NCI-H128 (cell line): ENCODE measurements at regions not wholly inside any gene's neighbourhood (a gene's known extent, or its start where the extent isn't known, plus 50 kb on each side); places are given as distances from the start of the nearest gene placed in this dataset.
"Not testable (repeated sequence)": the region's sequence is repeated elsewhere in the genome, so short reads cannot be mapped to it uniquely, and the experiment has no call there.

Experiments used
- DNase-seq: peaks from one replicate; lab custom pipeline; 2025; ENCODE audit not compliant: unreplicated experiment; lab: John Stamatoyannopoulos, UW

- no peak for DNase-seq
Measured at GRCh38 chr4:132344924-132345828, 803.9 kb upstream of the PCDH10 start.

DNA sequence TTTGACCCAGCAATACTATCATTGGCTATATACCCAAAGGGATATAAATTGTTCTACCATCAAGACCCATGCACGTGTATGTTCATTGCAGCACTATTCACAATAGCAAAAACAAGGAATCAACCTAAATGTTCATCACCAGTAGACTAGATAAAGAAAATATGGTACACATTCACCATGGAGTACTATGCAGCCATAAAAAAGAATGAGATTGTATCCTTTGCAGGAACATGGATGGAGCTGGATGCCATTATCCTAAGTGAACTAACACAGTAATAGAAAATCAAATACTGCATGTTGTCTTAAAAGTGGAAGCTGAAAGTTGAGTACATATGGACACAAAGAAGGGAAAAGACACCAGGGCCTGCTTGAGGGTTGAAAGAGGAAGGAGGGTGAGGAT is 803.1 kb upstream of the PCDH10 start:
- no peak for DNase-seq

GRCh38 chr4:132351606-132352005 is 797.5 kb upstream of the PCDH10 start:
- DNase-seq: not testable (repeated sequence)

GRCh38 chr4:132382243-132382642 is 766.9 kb upstream of the PCDH10 start:
- DNase-seq: no peak

DNA sequence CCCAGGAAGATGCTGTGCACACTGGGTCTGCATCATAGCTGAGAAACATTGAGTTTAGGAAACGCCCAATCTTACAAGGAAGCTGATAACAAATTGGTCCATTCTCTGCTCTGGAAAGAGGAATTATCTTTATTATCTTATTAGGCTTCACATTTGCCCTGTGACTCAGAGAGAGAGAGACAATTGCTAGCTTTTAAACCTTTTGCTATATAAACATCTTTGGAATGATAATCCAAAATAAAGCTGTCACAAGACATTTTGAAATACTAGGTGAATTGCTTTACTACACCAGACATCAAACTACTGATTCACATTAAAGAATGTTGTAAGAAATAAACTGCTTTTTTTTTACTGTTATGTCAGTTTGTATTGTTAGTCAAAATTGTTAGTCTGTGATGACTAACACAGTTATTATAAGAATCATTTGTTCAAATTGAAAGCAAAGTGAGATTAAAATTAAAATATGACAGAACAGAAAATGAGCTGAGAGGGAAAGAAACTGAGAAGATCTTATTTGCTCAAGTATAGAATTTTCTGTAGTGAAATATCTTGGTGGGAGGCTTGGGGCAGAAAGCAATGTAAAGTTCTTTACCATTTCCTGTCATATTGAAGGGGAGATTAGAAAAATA is 765.4 kb upstream of the PCDH10 start:
- DNase-seq: no peak

- DNase-seq: no peak
Measured at GRCh38 chr4:132384709-132385108, 764.4 kb upstream of the PCDH10 start.

DNA sequence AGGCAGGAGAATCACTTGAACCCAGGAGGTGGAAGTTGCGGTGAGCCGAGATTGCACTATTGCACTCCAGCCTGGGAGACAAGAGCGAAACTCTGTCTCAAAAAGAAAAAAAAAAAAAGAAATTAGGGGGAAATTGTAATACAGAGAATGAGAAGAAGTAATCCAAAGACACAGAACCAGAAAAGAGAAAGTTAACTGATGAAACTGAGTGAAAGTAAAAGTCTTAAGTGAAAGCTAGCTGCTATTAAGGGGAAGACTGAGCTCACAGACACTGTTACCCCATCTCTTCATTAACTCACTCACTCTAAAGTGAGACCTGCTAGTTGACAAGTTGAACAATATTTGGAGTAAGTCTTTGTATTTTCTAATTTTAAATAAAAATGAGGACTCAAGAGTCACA is 763.0 kb upstream of the PCDH10 start:
- no peak for DNase-seq

- DNase-seq: no peak
Measured at GRCh38 chr4:132387060-132387459, 762.0 kb upstream of the PCDH10 start.

GRCh38 chr4:132395561-132395960 is 753.5 kb upstream of the PCDH10 start:
- DNase-seq: no peak

DNA sequence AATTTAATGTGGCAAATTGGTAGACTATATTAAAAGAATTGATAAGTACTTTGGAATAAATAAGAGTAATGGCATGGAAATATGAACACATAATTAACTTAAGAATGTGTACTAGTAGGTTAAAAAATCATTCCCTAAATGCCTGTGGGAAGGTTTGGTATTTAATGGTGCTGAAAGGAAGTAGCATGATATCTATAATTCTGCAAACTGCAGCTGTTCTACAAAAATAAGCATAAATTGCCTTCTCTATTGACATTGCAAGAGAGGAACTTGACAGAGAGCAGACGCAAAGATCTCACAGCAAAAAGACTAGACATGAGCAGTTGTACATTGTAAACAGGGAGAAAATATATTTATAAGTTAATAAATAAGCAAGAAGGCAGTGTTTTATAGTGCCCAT is 752.5 kb upstream of the PCDH10 start:
- DNase-seq: no peak

- no peak for DNase-seq
Measured at GRCh38 chr4:132417220-132417619, 731.9 kb upstream of the PCDH10 start.

DNA sequence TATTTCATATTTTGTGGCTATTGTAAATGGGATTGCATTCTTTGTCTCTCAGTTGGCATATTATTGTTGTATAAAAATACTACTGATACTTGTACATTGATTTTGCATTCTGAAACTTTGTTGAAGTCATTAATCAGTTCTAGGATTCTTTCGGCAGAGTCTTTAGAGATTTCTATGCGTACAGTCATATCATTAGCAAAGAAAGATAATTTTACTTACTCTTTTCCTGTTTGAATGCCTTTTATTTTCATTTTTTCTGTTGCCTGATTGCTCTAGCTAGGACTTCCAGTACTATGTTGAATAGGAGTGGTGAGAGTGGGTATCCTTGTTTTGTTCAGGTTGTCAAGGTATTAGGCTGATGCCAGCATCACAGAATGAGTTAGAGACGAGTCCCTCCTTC is 722.0 kb upstream of the PCDH10 start:
- DNase-seq: no peak

DNA sequence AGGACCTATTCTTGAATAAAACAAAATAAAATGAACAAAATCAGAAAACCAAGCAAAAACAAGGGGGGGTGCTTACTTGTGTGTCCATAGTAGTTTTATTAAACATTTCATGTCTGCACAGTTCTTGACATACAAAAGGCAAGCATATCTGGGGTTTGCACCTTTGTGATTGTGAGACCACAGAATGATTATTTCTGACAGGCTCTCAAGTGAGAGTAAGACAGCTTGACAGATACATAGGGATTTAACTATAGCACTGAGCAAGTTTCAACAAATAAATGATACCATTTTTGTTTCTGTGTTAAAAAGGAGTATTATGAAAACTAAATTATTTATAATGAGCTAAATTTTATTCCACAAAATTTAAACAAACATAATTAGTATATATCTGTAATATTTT is 712.0 kb upstream of the PCDH10 start:
- no peak for DNase-seq

- DNase-seq: no peak
Measured at GRCh38 chr4:132445386-132445785, 703.7 kb upstream of the PCDH10 start.

GRCh38 chr4:132457987-132458386 is 691.1 kb upstream of the PCDH10 start:
- not testable (repeated sequence) for DNase-seq

DNA sequence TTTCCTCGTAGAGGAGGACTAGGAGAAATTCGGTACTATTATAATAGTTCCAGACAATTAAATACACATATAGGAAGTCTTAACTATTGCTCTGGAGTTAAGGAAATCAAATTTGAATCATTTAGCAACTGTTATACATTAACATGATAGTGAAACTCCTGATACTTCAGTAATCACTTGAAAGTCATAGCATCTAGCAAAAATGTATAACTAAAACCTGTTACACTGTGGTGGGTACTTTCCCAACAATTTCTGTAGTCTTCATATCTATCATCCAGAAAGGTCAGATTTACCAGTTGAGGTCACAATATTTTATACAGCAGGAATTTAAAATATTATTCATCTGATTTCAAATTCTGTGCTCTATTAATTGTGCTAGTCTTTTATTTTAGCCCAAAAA is 669.6 kb upstream of the PCDH10 start:
- no peak for DNase-seq

DNA sequence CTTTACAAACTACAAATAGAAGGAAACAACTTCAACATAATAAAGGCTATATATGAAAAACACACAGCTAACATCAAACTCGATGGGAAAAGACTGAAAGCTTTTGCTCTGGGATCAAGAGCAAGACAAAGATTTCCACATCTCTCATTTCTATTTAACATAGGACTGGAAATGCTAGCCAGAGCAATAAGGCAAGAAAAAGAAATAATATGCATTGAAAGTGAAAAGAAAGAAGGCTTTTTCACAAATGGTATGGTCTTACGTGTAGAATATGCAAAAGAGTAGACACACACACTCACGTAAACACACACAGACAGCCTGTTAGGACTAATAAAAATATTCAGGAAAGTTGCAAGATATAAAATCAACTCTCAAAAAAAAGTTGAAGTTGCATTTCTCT is 660.5 kb upstream of the PCDH10 start:
- no peak for DNase-seq

GRCh38 chr4:132493476-132493875 is 655.6 kb upstream of the PCDH10 start:
- DNase-seq: no peak

GRCh38 chr4:132495267-132495812 is 653.8 kb upstream of the PCDH10 start:
- DNase-seq: not testable (repeated sequence)

DNA sequence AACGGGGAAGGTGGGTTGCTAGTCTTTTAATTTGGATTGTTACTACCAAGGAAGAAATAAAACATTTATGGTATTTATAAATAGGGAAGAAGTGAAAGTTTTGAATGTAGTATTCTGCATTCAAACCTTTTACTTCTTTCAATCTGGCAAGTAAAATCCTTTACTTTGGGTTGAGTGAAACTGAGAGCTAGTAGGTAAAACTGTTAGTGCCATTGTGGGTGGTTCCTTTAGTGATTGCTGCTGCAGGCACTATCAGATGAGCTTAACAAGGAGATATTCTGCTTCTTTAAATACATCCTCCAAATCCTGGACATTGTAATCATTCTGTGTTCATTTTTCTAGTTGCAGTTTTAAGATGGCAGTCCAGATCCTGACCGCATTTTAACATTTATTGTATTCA is 650.9 kb upstream of the PCDH10 start:
- no peak for DNase-seq

DNA sequence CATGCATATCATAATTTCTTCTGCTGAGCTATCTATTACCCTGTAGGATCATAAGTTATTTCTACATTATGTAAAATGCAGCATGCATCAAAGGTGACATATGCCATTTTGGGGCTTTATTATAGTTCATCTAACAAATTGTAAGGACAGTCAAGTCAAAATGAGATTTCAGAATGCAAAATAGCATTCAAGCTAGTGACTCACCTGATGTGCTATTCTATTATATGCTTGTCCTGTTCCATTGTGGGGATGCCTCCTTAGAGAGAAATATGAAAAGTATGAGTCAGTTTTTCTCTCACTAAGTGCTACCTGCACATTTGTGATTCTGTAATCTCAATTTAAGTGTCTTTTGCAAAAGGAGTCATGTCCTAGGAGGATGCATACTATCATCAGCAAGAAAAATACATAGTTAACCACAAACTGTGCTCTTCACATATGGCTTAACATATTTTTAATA is 647.0 kb upstream of the PCDH10 start:
- no peak for DNase-seq

DNA sequence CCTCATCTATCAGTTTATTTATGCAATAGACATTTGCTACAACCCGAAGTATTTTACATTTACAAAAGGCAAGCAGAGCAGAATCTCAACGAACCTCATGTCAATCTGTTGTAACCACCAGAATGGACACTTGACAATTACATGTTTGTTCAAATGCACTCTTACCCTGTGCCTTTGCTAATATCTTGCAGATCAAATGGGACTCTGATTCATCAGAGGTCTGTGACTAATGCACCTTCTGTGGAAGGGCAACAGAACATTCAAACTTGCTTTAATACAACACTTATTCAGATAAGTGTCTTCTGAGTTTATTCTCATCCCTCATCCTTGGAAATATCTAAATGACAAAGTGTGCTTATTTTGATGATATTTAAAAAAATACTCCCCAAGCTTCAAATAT is 644.7 kb upstream of the PCDH10 start:
- DNase-seq: no peak
